NCI-H774 (cell line): ENCODE measurements at regions not wholly inside any gene's neighbourhood (a gene's known extent, or its start where the extent isn't known, plus 50 kb on each side); places are given as distances from the start of the nearest gene placed in this dataset.

Experiments
- DNase-seq: peaks from one replicate; lab custom pipeline; 2025; lab: John Stamatoyannopoulos, UW

DNA sequence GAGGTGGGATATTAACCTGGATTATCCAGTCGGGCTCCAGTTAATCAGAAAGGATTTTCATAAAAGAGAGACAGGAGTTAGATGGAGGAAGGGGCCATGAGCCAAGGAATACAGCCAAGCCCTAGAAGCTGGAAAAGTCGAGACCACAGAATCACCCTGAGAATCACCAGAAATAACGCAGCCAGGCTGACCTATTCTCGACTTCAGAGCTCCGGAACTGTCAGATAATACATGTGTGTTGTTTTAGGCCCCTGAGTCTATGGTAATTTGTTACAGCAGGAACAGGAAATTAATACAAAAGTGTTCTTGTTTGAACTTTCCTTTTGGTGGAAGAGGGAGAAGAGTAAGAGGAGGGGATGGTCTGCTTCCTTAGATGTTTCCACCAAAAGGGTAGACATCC, 208.1 kb downstream of the JCAD start:
- DNase-seq = no peak

DNA sequence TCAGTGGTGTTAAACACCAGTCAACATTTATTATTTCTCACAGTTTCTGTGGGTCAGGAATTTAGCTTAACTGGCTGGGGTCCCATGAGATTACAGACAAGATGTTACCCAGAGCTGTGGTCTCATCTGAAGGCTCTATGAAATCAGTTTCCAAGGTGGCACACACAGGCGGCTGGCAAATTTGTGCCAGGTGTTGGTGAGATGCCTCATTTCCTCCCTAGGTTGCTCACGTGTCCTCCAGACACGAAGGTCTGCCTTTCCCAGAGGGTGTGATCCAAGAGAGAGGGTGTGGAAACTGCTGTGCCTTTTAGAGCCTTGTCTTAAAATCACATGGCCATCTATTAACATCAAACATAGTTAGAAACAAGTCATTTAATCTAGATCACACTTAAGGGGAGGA, 209.0 kb downstream of the JCAD start:
- no peak for DNase-seq

DNA sequence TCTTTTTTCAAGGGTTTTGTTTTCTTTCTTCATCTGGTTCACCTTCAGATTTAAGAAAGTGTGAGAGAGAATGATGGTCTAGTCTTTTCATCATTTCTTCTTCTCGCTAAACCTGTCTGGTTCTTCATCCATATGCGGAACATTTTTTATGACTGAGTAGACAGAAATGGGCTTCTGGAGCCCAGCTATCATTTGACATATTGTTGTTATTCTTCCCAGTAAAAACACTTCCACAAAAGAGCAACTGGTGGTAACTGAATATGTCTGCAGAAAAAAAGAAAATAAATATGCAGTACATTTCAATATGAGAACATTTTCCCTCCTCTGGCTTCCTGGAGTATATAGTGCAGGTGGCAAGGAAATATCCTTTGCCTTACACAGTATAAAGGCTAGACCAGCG, 209.5 kb downstream of the JCAD start:
- DNase-seq = no peak

DNA sequence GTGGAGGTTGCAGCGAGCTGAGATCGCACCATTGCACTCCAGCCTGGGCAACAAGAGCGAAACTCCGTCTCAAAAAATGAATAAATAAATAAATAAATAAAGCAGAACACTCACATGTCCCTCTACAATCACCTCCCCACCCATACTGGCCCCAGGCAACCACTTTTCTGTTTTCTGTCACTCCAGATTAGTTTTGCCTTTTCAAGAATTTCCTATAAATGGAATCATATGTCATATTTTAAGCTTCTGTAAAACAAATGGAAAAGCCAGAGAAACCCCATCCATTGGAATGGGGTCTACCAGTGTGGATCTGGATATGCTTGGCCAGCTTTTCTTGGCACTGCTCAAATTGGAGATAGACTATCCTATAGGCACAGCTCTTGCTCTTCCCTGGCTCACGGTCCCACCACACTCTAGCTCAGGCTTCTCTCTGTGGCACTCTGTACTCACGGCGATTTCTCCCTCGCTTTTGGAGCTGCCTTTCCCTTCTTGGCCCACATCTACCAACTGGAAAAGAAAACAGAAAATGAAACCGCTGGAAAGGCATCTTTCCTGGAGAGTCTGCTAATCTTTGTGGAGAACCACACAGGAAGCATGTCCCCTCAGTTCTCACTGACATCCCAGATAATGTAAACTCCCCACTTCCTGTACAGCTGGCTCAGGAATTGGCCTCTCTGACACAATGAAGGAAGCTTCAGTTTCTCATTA, 210.1 kb downstream of the JCAD start:
- DNase-seq = no peak

DNA sequence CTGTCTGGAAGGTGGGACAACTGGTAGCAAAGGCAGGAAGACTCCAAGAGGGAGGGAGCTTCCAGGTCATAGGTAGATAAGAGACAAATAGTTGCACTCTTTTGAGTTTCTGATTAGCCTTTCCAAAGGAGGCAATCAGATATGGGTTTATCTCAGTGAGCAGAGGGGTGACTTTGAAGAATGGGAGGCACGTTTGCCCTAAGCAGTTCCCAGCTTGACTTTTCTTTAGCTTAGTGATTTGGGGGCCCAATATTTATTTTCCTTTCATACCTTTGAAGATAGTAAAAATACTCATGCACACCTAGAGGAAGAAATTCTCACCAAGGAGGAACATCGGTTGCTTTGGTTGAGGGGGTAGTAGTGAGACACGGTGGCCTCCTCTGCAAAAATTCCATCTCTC, 212.1 kb upstream of the SVIL start:
- no peak for DNase-seq

DNA sequence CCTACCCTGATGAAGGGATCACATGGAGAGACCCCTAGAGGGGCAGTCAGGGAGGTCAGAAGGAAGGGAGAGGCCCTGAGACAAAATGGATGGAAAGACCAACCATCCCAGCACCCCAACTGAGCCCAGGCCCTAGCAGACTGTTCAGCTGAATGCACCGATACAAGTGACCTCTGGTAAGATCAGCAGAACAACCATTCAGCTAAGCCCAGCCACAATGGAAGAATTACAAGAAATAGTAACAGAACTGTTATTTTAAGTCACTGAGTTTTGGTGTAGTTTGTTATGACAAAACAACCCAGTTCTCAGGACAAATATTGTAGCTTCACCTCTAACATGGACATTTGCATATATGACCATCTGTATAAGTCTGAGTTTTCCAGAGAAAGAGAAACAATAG, 210.4 kb upstream of the SVIL start:
- no peak for DNase-seq

DNA sequence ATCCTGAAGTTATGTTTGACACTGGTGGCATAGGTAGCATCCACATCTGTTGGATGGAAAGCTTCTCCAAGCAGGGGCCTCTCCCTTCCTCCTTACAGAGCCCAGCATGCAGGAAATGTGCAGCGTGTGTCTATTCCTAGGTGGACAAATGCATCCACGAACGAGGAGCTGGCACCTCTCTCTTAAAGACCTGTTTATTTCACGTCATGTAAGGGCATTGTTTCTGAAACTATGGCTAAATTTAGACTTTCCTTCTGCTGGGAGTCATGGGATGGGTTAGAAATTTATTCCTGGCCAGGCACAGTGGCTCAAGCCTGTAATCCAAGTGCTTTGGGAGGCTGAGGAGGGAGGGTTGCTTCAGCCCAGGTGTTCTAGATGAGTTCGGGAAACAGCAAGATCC, 208.4 kb upstream of the SVIL start:
- DNase-seq = no peak

DNA sequence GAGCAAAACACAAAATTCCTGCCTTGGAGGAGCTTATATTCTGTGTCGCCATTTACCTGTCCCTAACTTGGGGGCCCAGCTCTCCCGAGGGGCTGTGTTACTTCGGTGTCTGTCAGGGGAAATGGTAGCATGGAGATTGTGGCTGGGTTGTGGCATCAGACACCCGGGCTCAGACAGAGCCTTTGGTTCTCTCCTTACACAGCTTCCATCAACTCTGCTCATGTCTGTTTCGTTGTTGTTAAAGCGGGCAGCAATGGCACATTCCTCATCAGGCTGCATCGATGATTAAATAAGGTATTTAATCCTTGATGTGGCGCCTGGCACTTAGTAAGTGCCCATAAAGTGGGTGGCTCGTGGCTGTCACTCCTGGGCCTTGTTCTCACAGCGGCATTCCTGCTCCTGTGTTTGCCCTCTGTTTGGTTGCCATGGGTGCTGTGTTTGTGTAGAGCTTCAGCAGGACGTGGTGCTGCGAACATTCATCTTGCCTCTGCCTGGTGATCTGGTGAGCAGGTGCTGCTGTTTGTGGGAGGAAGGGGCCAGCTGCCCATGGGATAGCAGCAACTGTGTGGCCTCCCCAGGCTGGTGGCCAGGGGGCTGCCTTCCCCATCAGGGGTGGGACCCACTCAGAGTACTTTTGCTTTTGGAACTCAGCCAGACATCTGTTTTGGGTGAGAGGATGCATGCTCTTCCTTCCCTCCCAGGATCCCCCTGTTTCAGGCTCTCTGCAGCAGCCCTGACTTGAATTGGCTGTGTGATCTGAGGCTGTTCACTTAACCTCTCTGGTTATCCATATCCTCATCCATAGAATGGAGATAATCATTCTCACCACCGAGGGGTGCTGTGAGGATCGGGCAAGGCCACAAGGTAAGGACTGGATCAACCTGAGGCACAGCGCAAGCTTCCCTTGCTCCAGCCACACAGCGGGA, 207.2 kb upstream of the SVIL start:
- peak; percentile 93 for DNase-seq

DNA sequence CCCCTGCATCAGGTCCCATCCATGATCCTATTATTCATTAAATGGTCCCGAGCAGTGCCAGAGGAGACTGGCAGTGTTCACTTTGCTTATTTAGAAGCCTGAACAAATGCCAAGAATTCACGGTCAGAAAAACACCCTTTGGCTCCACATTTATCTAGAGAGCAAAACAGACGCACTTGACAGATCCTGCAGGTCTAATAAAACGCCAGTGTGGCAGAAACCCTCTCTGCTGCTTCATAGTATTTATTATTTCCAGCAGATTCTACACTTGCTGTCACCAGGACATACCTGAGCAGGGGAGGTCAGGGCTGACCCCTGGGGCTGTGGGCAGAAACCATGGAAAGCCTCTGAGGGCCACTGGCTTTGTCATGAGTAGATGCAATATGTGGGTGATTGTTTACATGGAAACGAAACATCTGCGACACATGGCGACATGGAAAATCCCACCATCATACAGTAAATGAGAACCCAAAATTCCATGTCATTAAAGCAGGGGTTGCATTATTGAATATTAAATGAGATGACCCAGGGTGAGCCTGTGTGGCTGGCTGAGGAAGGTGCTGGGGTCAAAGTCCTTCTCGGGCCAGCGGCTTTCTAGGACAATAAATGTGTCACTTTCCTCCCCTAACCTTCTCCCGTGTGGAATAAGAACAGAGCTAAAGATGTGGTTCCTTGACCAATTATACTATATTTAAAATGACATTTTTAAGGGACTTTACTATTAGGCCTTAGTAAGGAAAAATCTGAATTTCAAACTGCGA, 205.9 kb upstream of the SVIL start:
- DNase-seq = no peak

DNA sequence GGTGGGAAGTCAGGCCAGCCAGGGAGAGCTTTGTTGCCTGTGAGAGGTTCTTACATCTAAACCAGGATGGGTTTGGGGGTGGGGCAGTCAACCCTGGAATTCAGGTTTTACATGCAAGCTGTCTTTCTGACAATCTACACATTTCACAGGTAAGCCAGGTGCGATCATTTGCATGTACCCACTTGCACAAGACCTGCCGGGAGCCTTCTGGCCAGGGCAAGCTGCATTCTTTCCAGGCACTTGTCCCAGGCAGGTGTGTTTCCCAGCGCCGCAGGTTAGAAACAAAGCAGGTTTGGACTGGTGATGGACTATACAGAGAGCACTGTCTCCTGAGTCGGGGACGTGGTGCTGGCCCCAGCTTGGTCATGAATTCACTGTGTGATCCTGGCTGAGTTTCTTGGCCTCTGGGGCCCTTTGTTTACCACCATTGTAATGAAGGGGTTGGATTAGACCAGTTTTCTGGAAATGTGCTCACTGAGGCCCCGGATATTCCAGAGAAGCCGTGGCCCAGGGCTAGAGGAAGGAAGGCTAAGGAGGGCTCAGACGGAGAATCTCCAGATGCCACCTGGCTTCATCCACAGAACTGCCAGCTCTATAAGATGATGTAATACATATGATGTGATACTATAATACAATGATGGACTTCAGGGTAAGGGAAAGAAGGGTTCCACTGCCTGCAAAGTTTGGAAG, 205.2 kb upstream of the SVIL start:
- DNase-seq = peak; percentile 6

DNA sequence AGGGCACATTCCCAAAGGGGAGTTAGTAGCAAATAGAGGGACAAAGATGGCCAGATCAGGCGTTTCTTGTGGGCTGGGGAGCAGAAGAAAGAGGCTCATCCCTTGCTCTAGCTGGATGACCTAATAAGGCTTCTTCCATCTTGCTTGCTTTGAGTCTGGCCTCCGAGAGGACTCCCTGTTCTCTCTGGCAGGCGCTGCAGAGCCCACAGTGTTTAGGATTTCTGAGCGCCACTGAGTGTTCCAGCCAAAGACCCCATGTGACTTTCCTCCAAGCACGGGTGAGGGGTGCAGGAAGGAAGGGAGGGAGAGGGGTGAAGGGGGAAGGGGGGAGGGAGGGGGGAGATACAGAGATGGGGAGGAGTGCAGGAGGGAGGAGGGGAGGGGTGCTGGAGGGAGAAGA, 203.8 kb upstream of the SVIL start:
- no peak for DNase-seq

DNA sequence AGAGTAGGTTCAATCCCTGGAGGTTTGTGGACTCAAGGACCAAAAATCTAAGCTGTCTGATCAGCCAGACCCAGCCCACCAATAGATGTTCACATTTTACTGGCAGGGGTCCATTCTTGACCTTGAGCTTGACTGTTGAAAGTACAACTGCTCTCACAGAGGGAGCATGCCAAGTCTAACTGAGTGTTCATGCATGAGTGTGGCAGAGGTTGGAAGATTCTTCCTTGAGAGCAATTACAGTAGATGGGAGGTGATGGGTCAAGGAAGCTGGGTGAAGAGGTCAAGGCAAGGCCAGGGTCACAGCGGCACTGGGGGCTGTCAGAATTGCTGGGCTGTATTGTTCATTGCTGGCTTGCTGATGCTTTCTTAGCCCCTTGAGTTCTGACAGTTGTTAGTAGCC, 202.8 kb upstream of the SVIL start:
- no peak for DNase-seq

DNA sequence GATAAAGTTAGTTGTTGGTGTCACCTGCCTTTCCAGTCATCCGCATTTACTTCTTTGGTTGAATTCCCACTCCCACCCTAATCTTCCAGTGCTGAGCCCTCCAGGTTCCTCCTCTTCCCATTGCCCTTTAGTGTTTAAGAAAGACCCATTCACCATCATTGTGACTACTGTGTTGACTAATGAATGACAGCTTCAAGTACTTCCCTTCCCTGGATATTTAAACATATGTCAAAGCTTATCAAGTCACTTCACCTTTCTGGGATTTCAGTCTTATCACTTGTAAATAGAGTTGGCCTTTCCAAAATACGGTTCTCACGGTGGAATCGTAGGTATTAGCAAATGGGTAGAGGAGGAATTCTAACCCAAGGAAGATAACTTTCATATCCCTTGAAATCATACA, 201.6 kb upstream of the SVIL start:
- DNase-seq = no peak

DNA sequence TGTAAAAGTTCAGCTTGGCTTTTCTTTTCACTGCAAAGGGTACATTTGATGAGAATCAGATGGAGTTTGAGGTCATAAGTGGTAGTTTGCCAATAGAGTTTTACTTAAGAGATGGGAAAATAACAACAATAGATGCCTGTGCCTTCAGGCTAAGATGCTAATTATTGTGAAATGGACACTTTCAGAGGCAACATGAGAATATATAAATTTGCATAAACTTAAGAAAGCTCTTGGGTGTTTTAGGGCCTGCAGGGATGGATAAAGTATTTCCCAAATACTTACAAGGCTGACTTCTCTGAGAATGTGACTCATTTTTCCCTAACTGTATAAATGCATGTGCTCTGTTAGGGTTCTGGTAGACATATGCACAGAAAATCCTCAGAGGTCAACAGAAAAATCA, 200.3 kb upstream of the SVIL start:
- DNase-seq = no peak

DNA sequence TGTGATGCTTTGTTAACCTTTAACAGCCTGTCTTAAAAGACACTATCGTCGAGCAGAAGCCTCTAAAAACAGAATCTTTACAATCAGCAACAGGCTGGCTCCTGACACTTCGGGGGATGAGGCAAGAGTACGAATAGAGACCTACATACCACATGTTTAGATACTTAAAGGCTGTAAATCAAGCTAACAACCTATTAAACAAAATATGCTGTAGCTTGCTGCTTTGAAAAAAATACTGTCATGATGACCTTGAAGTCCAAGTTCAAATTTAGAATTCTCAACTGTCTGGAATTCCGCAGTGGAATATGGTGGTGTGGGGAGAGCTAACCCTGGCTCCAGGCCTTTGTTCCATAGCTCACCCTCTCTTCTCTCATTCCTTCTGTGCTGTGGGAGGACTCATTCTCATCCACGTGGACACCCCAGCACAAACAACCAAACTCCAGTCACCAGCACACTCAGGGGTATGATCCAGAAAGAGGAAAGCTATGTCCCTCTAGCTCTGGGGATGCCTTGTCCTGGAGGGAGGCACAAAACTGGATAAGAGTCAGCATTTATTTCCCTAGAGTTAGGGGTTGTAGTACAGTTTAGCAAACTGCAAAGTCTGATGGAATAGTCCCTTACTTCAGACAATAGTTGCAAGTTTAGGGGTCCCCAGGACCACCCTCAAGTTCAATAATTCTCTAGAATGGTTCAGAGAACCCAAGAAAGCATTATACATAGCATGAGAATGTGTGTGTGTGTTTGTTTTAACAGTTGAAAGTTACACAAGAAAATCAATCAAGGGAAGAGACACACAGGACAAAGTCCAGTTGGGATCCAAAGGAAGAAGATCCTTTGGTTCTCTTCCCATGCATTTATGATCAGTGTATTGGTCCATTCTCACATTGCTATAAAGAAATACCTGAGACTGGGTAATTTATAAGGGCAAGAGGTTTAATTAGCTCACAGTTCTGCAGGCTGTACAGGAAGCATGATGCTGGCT, 196.1 kb upstream of the SVIL start:
- no peak for DNase-seq

DNA sequence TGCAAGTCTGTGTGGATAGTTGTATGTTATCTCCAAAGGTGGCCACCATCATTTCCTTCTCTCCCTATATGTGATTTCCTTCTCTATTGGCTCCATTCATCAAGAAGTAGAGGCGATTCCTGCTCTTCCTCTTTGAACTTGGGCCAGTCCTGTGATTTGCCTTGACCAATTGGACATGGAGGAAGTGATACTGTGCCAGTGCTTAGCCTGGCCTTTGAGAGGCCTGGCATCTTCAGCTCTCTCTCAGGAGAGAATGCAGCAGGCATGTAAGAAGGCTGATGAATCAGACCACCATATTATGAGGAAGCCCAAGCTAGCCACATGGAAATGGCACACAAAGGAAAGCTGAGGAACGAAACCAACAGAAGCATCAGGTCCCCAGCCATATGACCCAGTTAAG, 195.0 kb upstream of the SVIL start:
- DNase-seq = no peak

DNA sequence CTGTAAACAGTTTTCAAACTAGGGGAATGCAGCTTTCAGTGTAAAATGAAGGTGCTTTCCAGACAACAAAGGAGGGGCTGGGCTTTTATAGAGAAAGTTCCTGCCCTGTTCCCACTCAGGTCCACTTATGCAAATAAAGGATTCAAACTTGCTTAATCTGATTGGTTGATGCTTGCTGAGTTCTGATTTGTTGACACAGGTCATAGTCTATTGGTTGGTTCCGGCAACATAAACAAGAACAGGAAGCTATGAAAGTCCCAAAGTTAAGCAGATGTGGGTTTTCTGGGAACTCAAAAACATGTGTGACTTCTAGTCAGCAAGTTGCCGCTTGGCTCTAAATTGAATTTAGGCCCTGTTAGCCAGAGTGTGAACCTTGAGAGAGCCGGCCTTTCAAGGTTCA, 194.2 kb upstream of the SVIL start:
- no peak for DNase-seq

DNA sequence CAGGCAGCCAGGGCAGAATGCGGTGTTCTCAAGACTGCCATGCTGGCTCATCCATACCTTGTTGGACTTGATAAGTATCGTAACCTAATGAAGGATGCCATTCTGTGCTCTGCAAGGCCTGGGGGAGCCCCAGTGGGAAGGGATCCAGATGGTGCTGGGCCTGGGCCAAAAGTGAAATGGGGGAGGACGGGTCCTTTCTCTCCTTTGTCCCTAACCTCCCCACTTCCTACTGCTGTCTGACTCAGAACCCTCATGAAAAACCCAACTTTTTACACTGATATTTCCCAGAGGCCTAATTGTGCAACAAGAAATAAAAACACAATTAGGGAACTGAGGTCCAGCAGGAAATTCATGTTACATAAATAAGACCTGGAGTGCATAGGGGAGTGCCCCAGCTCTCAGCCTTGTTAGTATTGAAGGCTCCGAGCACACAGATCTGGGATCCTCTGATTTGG, 193.7 kb upstream of the SVIL start:
- no peak for DNase-seq

DNA sequence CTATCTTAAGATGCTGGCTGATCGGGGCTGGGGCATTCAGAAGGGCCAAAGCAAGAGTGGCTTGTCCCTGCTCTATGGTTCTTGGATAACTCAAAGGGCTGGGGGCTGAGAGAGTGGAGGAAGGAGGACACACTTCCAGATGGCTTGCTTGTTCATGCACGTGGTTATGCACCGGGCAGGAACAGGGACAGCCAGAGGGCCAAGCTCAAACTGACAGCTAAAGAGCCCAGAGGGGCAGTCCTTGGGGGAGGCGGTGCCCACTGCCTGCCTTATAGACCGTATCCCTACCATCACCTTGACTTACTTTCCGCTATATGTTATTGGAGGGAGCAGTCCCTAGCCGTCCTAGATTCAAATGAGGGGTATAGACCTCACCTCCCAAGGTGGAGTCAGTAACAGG, 192.7 kb upstream of the SVIL start:
- no peak for DNase-seq

DNA sequence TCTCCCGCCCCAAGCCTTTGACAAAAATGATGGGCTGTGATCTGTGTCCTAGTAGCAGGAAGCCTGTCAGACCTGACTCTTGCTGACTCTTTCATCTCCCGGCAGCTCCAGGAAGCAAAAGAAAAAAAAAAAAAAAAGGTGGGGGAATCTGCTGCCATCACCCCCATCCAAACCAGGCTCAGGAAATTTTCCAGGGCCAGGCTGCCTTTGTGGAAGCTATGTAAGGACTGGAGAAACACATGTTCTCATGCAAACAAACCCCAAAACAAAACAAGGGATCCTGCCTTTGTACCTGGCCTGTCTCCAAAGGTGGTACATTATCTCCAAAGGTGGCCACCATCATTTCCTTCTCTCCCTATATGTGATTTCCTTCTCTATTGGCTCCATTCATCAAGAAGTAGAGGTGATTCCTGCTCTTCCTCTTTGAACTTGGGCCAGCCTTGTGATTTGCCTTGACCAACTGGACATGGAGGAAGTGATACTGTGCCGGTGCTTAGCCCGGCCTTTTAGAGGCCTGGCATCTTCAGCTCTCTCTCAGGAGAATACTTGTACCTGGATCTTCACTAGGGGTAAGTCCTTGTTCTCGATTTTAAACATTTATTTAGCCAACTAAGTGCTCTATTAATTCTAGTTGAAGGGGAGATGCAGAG, 192.2 kb upstream of the SVIL start:
- no peak for DNase-seq
